PC-9 (cell line): ENCODE measurements at regions not wholly inside any gene's neighbourhood (a gene's known extent, or its start where the extent isn't known, plus 50 kb on each side); places are given as distances from the start of the nearest gene placed in this dataset.

Source experiments
- BruUV-seq: library from RNA; stranded (reverse); fragments of 400-500 nt; replicated peaks from 2 replicates; lab custom pipeline; 2021; lab: Mats Ljungman, UMichigan
- CTCF ChIA-PET: fragments of 300-600 bp; sonication (Branson Sonifier 250); formaldehyde crosslinking; loops from one replicate; lab custom pipeline; 2022; ENCODE audit warnings: antibody characterized with exemption; lab: Charles Lee
- POLR2A ChIA-PET: fragments of 300-600 bp; sonication (Branson Sonifier 250); formaldehyde crosslinking; loops from one replicate; lab custom pipeline; 2022; ENCODE audit warnings: antibody characterized with exemption; ENCODE audit not compliant: unreplicated experiment; lab: Charles Lee
- DNase-seq, 2 experiments: peaks; one replicate each; pipeline versions ENCODE4 v3.0.0 to v3.0.0-alpha.2; 2015 to 2022; ENCODE audit warnings: mixed read lengths in 1 of 2
- H2AFZ ChIP-seq: fragments of 200-600 bp; sonication (generic); 2 replicates; pipeline ENCODE4 v1.8.1; 2017; ENCODE audit warnings: antibody characterized with exemption
- H3F3A ChIP-seq: fragments of 200-600 bp; sonication (generic); 2 replicates; pipeline ENCODE4 v1.8.1; 2017; ENCODE audit warnings: antibody characterized with exemption, mild to moderate bottlenecking, low read depth; ENCODE audit not compliant: insufficient read depth
- H3K27ac ChIP-seq: fragments of 200-600 bp; sonication (generic); 2 replicates; pipeline ENCODE4 v1.6.1; 2016; ENCODE audit warnings: mixed run types
- H3K27me3 ChIP-seq: fragments of 200-600 bp; sonication (generic); 2 replicates; pipeline ENCODE4 v1.6.1; 2016; ENCODE audit warnings: low read depth, mixed run types; ENCODE audit not compliant: insufficient read depth
- H3K36me3 ChIP-seq: fragments of 200-600 bp; sonication (generic); 2 replicates; pipeline ENCODE4 v1.6.1; 2016; ENCODE audit warnings: low read depth, mixed run types
- H3K4me1 ChIP-seq: fragments of 200-600 bp; sonication (generic); replicated peaks from 2 replicates; pipeline ENCODE4 v1.6.1; 2016; ENCODE audit warnings: mixed run types; ENCODE audit not compliant: insufficient read depth
- H3K4me2 ChIP-seq: fragments of 200-600 bp; sonication (generic); 2 replicates; pipeline ENCODE4 v1.6.1; 2017; ENCODE audit warnings: mixed run types
- H3K4me3 ChIP-seq: fragments of 200-600 bp; sonication (generic); 2 replicates; pipeline ENCODE4 v1.6.1; 2016; ENCODE audit warnings: mixed run types
- H3K79me2 ChIP-seq: fragments of 200-600 bp; sonication (generic); 2 replicates; pipeline ENCODE4 v1.6.1; 2017; ENCODE audit warnings: low read depth, mixed run types
- H3K9me2 ChIP-seq: fragments of 200-600 bp; sonication (generic); 2 replicates; pipeline ENCODE4 v1.8.1; 2017; ENCODE audit warnings: mild to moderate bottlenecking; ENCODE audit not compliant: insufficient read depth
- H3K9me3 ChIP-seq: fragments of 200-600 bp; sonication (generic); 2 replicates; pipeline ENCODE4 v1.8.1; 2016; ENCODE audit warnings: low read depth; ENCODE audit not compliant: insufficient read depth
- H4K20me1 ChIP-seq: fragments of 200-600 bp; sonication (generic); 2 replicates; pipeline ENCODE4 v1.8.1; 2017; ENCODE audit not compliant: insufficient read depth
- CTCF ChIP-seq: fragments of 200-600 bp; sonication (generic); conservative IDR thresholded peaks from 2 replicates; pipeline ENCODE4 v1.6.1; 2017; ENCODE audit warnings: mixed run types, antibody characterized with exemption, mild to moderate bottlenecking, moderate library complexity
- EZH2 ChIP-seq: fragments of 200-600 bp; sonication (generic); IDR thresholded peaks from 2 replicates; pipeline ENCODE4 v1.8.0; 2017; ENCODE audit warnings: antibody characterized with exemption, low read depth
- intact Hi-C: fragments of 100-400 bp; cut with micrococcal nuclease; formaldehyde crosslinking; loops from one replicate; pipeline ENCODE4 v1.10.0; 2022; ENCODE audit not compliant: unreplicated experiment

GRCh38 chr14:95453713-95453980, 62.8 kb downstream of the SYNE3 start:
- ChIA-PET POLR2A (no interaction called here), CTCF (no interaction called here)
- no peaks in the 10 kb centered on the region for H3K36me3 ChIP-seq
- BruUV-seq, result no TSS peak
- no peaks in the 10 kb centered on the region for H3F3A ChIP-seq
- H2AFZ ChIP-seq, result no peak overlapping the region
- no peaks in the 10 kb centered on the region for H3K9me2 ChIP-seq
- no peak for DNase-seq
- intact Hi-C loops, result no loop called here
- H3K4me2 ChIP-seq, result no peak overlapping the region
- TF ChIP-seq CTCF (no peak), EZH2 (no peak)
- no peaks in the 10 kb centered on the region for H4K20me1 ChIP-seq
- H3K9me3 ChIP-seq, result no peaks in the 10 kb centered on the region
- no peaks in the 10 kb centered on the region for H3K27me3 ChIP-seq
- H3K27ac ChIP-seq, result no peak overlapping the region
- H3K4me1 ChIP-seq, result no peaks in the 10 kb centered on the region
- no peak overlapping the region for H3K4me3 ChIP-seq
- no peaks in the 10 kb centered on the region for H3K79me2 ChIP-seq

- no peaks in the 10 kb centered on the region for H3K9me3 ChIP-seq
- no peaks in the 10 kb centered on the region for H3K36me3 ChIP-seq
- ChIA-PET CTCF (no interaction called here), POLR2A (no interaction called here)
- no peaks in the 10 kb centered on the region for H3K4me1 ChIP-seq
- no peak overlapping the region for H3K4me3 ChIP-seq
- no peak overlapping the region for H3K4me2 ChIP-seq
- no peak overlapping the region for H2AFZ ChIP-seq
- no peaks in the 10 kb centered on the region for H4K20me1 ChIP-seq
- intact Hi-C loops, result no loop called here
- H3K79me2 ChIP-seq, result no peaks in the 10 kb centered on the region
- no peak for DNase-seq
- BruUV-seq, result no TSS peak
- H3K27ac ChIP-seq, result no peak overlapping the region
- H3F3A ChIP-seq, result no peaks in the 10 kb centered on the region
- no peaks in the 10 kb centered on the region for H3K9me2 ChIP-seq
- TF ChIP-seq CTCF, result no peak
- no peak for TF ChIP-seq EZH2
- H3K27me3 ChIP-seq, result no peaks in the 10 kb centered on the region
Observed at GRCh38 chr14:95452893-95453712, 63.3 kb downstream of the SYNE3 start.

GRCh38 chr14:95452176-95452892, 64.1 kb downstream of the SYNE3 start:
- POLR2A ChIA-PET, result no interaction called here
- H2AFZ ChIP-seq, result no peak overlapping the region
- no peaks in the 10 kb centered on the region for H3F3A ChIP-seq
- no TSS peak for BruUV-seq
- no peaks in the 10 kb centered on the region for H3K27me3 ChIP-seq
- no peaks in the 10 kb centered on the region for H3K36me3 ChIP-seq
- no peak overlapping the region for H3K27ac ChIP-seq
- H3K4me1 ChIP-seq, result no peaks in the 10 kb centered on the region
- no peaks in the 10 kb centered on the region for H4K20me1 ChIP-seq
- H3K9me2 ChIP-seq, result no peaks in the 10 kb centered on the region
- H3K4me3 ChIP-seq, result no peak overlapping the region
- H3K9me3 ChIP-seq, result no peaks in the 10 kb centered on the region
- TF ChIP-seq CTCF (peak; percentile 50), EZH2 (no peak)
- CTCF ChIA-PET, result no interaction called here
- no peak overlapping the region for H3K4me2 ChIP-seq
- H3K79me2 ChIP-seq, result no peaks in the 10 kb centered on the region
- DNase-seq, result no peak
- intact Hi-C loops, result no loop called here
